ENCODE measurements at regions not wholly inside any gene's neighbourhood (a gene's known extent, or its start where the extent isn't known, plus 50 kb on each side); places are given as distances from the start of the nearest gene placed in this dataset.

GRCh38 chr12:9372202-9372601 is 164.0 kb upstream of the PZP start:
- no peak overlapping the region for H3K27ac Mint-ChIP-seq
- no peaks in the 10 kb centered on the region for H3K36me3 Mint-ChIP-seq
- TF ChIP-seq, protein P1, sequence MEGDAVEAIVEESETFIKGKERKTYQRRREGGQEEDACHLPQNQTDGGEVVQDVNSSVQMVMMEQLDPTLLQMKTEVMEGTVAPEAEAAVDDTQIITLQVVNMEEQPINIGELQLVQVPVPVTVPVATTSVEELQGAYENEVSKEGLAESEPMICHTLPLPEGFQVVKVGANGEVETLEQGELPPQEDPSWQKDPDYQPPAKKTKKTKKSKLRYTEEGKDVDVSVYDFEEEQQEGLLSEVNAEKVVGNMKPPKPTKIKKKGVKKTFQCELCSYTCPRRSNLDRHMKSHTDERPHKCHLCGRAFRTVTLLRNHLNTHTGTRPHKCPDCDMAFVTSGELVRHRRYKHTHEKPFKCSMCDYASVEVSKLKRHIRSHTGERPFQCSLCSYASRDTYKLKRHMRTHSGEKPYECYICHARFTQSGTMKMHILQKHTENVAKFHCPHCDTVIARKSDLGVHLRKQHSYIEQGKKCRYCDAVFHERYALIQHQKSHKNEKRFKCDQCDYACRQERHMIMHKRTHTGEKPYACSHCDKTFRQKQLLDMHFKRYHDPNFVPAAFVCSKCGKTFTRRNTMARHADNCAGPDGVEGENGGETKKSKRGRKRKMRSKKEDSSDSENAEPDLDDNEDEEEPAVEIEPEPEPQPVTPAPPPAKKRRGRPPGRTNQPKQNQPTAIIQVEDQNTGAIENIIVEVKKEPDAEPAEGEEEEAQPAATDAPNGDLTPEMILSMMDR (IDR thresholded peaks at IDR 0.05; ENCODE audit: unreplicated experiment), result no peak
- peaks cover 4% of the 10 kb centered on the region for H3K27me3 Mint-ChIP-seq (ENCODE audit: low read depth)
- H3K4me3 Mint-ChIP-seq, result no peak overlapping the region
- H3K4me1 Mint-ChIP-seq, result no peaks in the 10 kb centered on the region
- no peaks in the 10 kb centered on the region for H3K9me3 Mint-ChIP-seq
- DNase-seq (ENCODE audit: low spot score in 2 of 2, unreplicated experiment in 2 of 2), result no peak

DNA sequence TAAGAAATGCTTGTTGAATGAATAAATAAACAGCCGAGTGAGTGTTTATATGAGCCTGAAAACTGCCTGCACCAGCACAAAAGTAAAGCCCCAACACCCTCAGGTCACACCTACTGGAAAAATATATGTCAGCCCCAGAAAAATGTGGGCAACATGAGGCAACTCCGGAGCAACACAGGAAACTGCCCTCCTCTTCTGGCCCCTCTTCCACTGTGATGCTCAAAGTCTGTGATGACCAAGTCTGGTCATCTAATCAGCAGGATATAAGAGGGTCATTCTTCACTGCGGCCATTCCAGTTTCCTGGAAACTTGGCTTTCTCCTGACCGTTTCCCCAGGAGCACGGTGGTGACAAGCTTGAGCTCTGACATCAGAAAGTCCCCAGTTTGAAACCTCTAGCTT is 159.6 kb upstream of the PZP start:
- Mint-ChIP-seq H3K27me3 (ENCODE audit: low read depth) (no peaks in the 10 kb centered on the region), H3K9me3 (no peaks in the 10 kb centered on the region), H3K27ac (no peak overlapping the region), H3K36me3 (no peaks in the 10 kb centered on the region), H3K4me3 (no peak overlapping the region), H3K4me1 (peaks cover 11% of the 10 kb centered on the region)
- TF ChIP-seq, protein P1 (IDR thresholded peaks at IDR 0.05; ENCODE audit: unreplicated experiment), result no peak
- DNase-seq (ENCODE audit: low spot score in 2 of 2, unreplicated experiment in 2 of 2), result no peak

DNA sequence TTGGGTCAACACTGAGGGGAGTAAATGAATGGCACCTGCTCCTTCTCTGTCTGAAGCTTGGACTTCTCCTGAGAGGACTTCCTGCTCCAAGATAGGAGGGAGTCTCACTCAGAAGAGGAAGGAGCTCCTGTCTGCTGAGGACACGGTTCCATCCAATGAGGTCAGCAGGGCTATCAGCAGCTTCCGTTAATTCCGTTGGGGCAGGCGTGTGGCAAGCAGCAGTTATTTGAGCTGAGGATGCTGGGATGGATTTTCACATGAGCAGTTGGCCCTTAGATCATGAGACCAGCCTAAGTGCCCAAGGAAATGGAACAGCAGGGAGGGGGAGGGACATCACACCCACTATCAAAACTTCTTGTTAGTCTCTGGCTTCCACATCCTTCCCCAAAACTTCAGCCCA is 159.0 kb upstream of the PZP start:
- Mint-ChIP-seq H3K27me3 (ENCODE audit: low read depth) (no peaks in the 10 kb centered on the region), H3K4me3 (no peak overlapping the region), H3K36me3 (no peaks in the 10 kb centered on the region), H3K9me3 (no peaks in the 10 kb centered on the region), H3K4me1 (peaks cover 11% of the 10 kb centered on the region), H3K27ac (no peak overlapping the region)
- DNase-seq (ENCODE audit: low spot score in 2 of 2, unreplicated experiment in 2 of 2), result no peak
- TF ChIP-seq, protein P1 (IDR thresholded peaks at IDR 0.05; ENCODE audit: unreplicated experiment), result no peak

DNA sequence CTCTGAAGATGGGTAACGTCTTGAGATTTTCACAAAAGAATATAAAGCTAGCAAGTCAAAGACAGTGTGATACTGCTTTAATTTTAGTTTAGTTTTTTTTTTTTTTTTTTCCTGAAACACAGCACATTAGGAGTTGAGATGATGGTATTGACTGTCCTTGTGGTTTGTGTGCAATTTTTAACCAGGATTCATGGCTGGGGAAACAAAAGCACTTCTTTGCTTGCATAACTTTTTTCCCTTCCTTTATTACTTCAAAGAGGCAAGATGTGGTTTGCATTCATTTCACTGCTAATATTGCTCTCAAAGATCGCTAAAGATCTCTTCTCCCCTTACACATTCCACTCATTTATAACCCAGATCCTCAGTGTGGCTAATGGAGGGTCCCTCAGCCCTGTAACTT is 157.1 kb upstream of the PZP start:
- no peaks in the 10 kb centered on the region for H3K27me3 Mint-ChIP-seq (ENCODE audit: low read depth)
- H3K9me3 Mint-ChIP-seq, result no peaks in the 10 kb centered on the region
- H3K4me1 Mint-ChIP-seq, result peaks cover 11% of the 10 kb centered on the region
- no peak for DNase-seq (ENCODE audit: low spot score in 2 of 2, unreplicated experiment in 2 of 2)
- no peak overlapping the region for H3K27ac Mint-ChIP-seq
- no peaks in the 10 kb centered on the region for H3K36me3 Mint-ChIP-seq
- TF ChIP-seq, protein P1 (IDR thresholded peaks at IDR 0.05; ENCODE audit: unreplicated experiment), result no peak
- no peak overlapping the region for H3K4me3 Mint-ChIP-seq

DNA sequence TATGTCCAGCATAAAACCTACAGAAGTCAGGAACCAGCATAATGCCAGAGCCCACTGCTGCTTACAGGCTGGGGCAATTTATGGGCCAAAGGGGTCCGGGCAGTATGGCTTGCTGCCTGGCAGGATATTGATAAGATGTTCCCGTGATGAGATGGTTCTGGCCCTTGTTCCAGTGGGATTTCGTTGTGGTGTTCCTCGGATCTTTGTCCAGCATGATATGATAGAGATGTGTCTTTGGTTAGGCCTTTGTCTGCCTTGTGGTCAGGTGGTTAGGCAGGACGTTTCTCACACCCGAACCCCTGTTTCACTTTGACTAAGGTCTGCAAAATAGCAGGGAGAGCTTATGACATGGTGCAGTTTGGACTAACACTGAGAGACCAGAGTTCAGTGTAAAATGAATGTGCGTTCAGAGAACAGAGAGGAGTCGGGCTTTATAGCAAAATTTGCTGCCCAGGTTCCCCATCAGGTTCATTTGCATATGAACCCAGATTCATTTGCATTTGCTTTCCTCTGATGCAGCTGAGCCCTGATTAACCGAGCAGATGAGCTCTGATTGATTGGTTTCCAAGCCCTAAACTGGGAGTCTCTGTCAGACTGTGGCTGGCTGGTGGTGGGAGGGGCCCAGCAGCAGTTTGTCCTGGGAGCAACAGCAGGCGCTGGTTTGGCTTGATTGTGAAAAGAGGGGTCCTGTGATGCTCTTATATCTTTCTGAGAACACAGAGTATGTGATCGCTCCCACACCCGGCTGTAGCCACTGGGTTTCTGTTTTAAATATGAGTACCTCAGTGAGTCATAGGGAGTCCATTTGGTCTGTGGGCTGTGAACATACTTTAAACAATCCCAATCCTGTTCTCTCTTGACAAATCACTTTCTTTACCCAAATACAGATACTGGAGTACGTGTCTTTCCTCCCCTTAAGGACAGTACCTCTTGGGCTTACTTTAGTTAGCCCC is 156.3 kb upstream of the PZP start:
- no peaks in the 10 kb centered on the region for H3K9me3 Mint-ChIP-seq
- H3K27ac Mint-ChIP-seq, result no peak overlapping the region
- DNase-seq (ENCODE audit: low spot score in 2 of 2, unreplicated experiment in 2 of 2), result no peak

More for the DNA sequence above, 156.3 kb upstream of the PZP start:
- H3K4me3 Mint-ChIP-seq, result no peak overlapping the region
- H3K36me3 Mint-ChIP-seq, result no peaks in the 10 kb centered on the region
- peaks cover 11% of the 10 kb centered on the region for H3K4me1 Mint-ChIP-seq
- no peaks in the 10 kb centered on the region for H3K27me3 Mint-ChIP-seq (ENCODE audit: low read depth)
- TF ChIP-seq, protein P1 (IDR thresholded peaks at IDR 0.05; ENCODE audit: unreplicated experiment), result no peak

Measured in mesothelial cell of epicardium (in vitro differentiated cells).